Activated CD4-positive, alpha-beta T cell treated with anti-CD3 and anti-CD28 coated beads for 36 hours (primary cell): ENCODE measurements at regions not wholly inside any gene's neighbourhood (a gene's known extent, or its start where the extent isn't known, plus 50 kb on each side); places are given as distances from the start of the nearest gene placed in this dataset.

ENCODE experiments used
- ATAC-seq: fragments of 200-7000 bp; cut with Tn5 transposase; one replicate; pipeline ENCODE4 v1.10.0; 2021; ENCODE audit warnings: mild to moderate bottlenecking, moderate library complexity
- CTCF ChIA-PET: fragments of 350-600 bp; sonication (Branson Sonifier 250); formaldehyde crosslinking; loops from one replicate; lab custom pipeline; 2021; ENCODE audit warnings: antibody characterized with exemption; lab: Charles Lee
- POLR2A ChIA-PET: fragments of 350-600 bp; sonication (Branson Sonifier 250); formaldehyde crosslinking; loops from one replicate; lab custom pipeline; 2021; ENCODE audit warnings: antibody characterized with exemption, inconsistent platforms; lab: Charles Lee
- DNase-seq: peaks from one replicate; pipeline ENCODE4 v3.0.0-alpha.2; 2020
- H3K27ac Mint-ChIP-seq: one replicate; pipeline ENCODE4 v1.8.0; 2021; ENCODE audit warnings: mixed read lengths
- H3K27me3 Mint-ChIP-seq: one replicate; pipeline ENCODE4 v1.8.0; 2021; ENCODE audit warnings: mixed read lengths
- H3K36me3 Mint-ChIP-seq: one replicate; pipeline ENCODE4 v1.8.0; 2021; ENCODE audit warnings: low read depth, mixed read lengths
- H3K4me1 Mint-ChIP-seq: one replicate; pipeline ENCODE4 v1.8.0; 2021; ENCODE audit warnings: mixed read lengths
- H3K4me3 Mint-ChIP-seq: one replicate; pipeline ENCODE4 v1.8.0; 2021; ENCODE audit warnings: mild to moderate bottlenecking, moderate library complexity, mixed read lengths
- H3K9me3 Mint-ChIP-seq: one replicate; pipeline ENCODE4 v1.8.0; 2021; ENCODE audit warnings: low read depth, mixed read lengths
- intact Hi-C, 2 experiments: fragments of 100-400 bp; cut with DNase I in 1 of 2; cut with micrococcal nuclease in 1 of 2; formaldehyde crosslinking; loops; one replicate each; pipeline versions ENCODE4 v1.14.2 to v1.15.1; 2022 to 2024; cut with DNase I, micrococcal nuclease

GRCh38 chr2:46842876-46843275 lies 72.7 kb downstream of the MCFD2 start:
- DNase-seq (no peak), ATAC-seq (no peak)
- POLR2A ChIA-PET = no interaction called here
- no peaks in the 10 kb centered on the region for H3K9me3 Mint-ChIP-seq
- no peak overlapping the region for H3K27ac Mint-ChIP-seq
- no peaks in the 10 kb centered on the region for H3K4me1 Mint-ChIP-seq
- intact Hi-C loops = no loop called here
- H3K4me3 Mint-ChIP-seq = no peak overlapping the region
- CTCF ChIA-PET = interaction anchor here (0.7 kb wide), 1 partner anchor 101 kb away, joined by 3 read pairs; no protein-coding TSS in a partner anchor
- H3K27me3 Mint-ChIP-seq = no peaks in the 10 kb centered on the region
- H3K36me3 Mint-ChIP-seq = no peaks in the 10 kb centered on the region

- ATAC-seq (no peak), DNase-seq (no peak)
- Mint-ChIP-seq H3K4me1 (no peaks in the 10 kb centered on the region), H3K27ac (no peak overlapping the region), H3K4me3 (no peak overlapping the region), H3K9me3 (no peaks in the 10 kb centered on the region), H3K27me3 (peaks cover 2% of the 10 kb centered on the region), H3K36me3 (no peaks in the 10 kb centered on the region)
- intact Hi-C loops = no loop called here
- ChIA-PET POLR2A (interaction anchor here (0.7 kb wide), 1 partner anchor 23 kb away, joined by 5 read pairs; no protein-coding TSS in a partner anchor), CTCF (interaction anchor here (0.9 to 2.0 kb wide), 2 partner anchors 10 to 44 kb away, joined by 3 to 5 read pairs; no protein-coding TSS in a partner anchor)
Measured at GRCh38 chr2:46841621-46842020, 74.0 kb downstream of the MCFD2 start.

- intact Hi-C loops = no loop called here
- Mint-ChIP-seq H3K27ac (no peak overlapping the region), H3K4me1 (no peaks in the 10 kb centered on the region), H3K9me3 (no peaks in the 10 kb centered on the region), H3K4me3 (no peak overlapping the region), H3K27me3 (peaks cover 2% of the 10 kb centered on the region), H3K36me3 (no peaks in the 10 kb centered on the region)
- DNase-seq (no peak), ATAC-seq (no peak)
- POLR2A ChIA-PET = no interaction called here
- CTCF ChIA-PET = interaction anchor here (0.7 to 0.8 kb wide), 2 partner anchors 217 to 612 kb away, joined by 3 read pairs; no protein-coding TSS in a partner anchor
Measured at GRCh38 chr2:46839045-46839444, 76.6 kb downstream of the MCFD2 start.

DNA sequence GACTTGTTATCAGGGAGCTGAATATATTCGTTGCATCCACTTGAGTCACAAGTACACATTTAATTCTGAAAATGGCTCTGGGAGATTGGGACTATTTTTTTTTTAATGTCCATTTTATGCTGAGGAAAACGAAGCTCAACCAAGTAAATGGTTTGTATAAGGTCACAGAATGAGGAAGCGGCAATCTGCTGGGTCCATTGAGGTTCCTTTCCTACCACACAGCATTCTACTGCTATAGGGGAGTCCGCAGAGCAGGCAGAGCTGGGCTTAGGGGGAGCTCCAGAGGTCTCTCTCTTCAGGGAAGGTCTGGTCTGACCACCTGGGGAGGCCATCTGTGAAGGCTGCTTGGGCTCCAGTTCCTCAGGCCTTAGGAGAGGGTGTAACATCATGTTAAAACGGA lies 77.9 kb downstream of the MCFD2 start:
- no peak for ATAC-seq
- Mint-ChIP-seq H3K27me3 (peaks cover 2% of the 10 kb centered on the region), H3K4me3 (no peak overlapping the region), H3K27ac (no peak overlapping the region), H3K36me3 (no peaks in the 10 kb centered on the region), H3K9me3 (peaks cover 3% of the 10 kb centered on the region), H3K4me1 (no peaks in the 10 kb centered on the region)
- no peak for DNase-seq
- intact Hi-C loops = no loop called here
- POLR2A ChIA-PET = no interaction called here
- CTCF ChIA-PET = no interaction called here

DNA sequence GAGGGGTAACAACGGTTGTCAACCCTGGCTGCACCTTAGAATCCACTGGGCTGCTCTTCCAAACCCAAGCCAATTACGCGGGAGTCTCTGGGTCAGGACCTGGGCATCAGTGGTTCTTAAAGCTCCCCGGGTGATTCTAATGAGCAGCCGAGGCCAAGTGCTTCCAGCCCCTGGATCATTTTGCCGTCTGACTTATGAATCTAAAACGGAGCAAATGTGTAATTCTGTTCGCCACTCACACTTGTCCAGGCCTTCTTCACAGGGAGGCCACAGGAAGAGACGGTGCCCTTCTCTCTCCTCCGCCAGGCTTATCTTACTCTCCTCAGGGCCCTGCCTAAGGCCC lies 78.5 kb downstream of the MCFD2 start:
- H3K36me3 Mint-ChIP-seq = no peaks in the 10 kb centered on the region
- DNase-seq = no peak
- ChIA-PET CTCF (no interaction called here), POLR2A (interaction anchor here (0.7 kb wide), 1 partner anchor 20 kb away, joined by 10 read pairs; no protein-coding TSS in a partner anchor)
- intact Hi-C loops = no loop called here
- peaks cover 2% of the 10 kb centered on the region for H3K27me3 Mint-ChIP-seq
- ATAC-seq = no peak
- no peak overlapping the region for H3K27ac Mint-ChIP-seq
- no peak overlapping the region for H3K4me3 Mint-ChIP-seq
- no peaks in the 10 kb centered on the region for H3K4me1 Mint-ChIP-seq
- peaks cover 3% of the 10 kb centered on the region for H3K9me3 Mint-ChIP-seq

GRCh38 chr2:46836295-46837111 lies 79.1 kb downstream of the MCFD2 start:
- ChIA-PET POLR2A (interaction anchor here (0.7 kb wide), 1 partner anchor 19 kb away, joined by 10 read pairs; no protein-coding TSS in a partner anchor), CTCF (interaction anchor here (0.6 to 0.7 kb wide), 2 partner anchors 11 to 24 kb away, joined by 3 to 5 read pairs; no protein-coding TSS in a partner anchor)
- ATAC-seq = no peak
- peaks cover 3% of the 10 kb centered on the region for H3K9me3 Mint-ChIP-seq
- no peak overlapping the region for H3K4me3 Mint-ChIP-seq
- no peak overlapping the region for H3K27ac Mint-ChIP-seq
- H3K36me3 Mint-ChIP-seq = no peaks in the 10 kb centered on the region
- DNase-seq = no peak
- peaks cover 2% of the 10 kb centered on the region for H3K27me3 Mint-ChIP-seq
- intact Hi-C loops = no loop called here
- no peaks in the 10 kb centered on the region for H3K4me1 Mint-ChIP-seq

- DNase-seq = no peak
- no peak overlapping the region for H3K4me3 Mint-ChIP-seq
- H3K9me3 Mint-ChIP-seq = peaks cover 3% of the 10 kb centered on the region
- no peaks in the 10 kb centered on the region for H3K4me1 Mint-ChIP-seq
- peaks cover 2% of the 10 kb centered on the region for H3K27me3 Mint-ChIP-seq
- ATAC-seq = no peak
- no peaks in the 10 kb centered on the region for H3K36me3 Mint-ChIP-seq
- intact Hi-C loops = no loop called here
- ChIA-PET CTCF (interaction anchor here (0.5 to 0.6 kb wide), 2 partner anchors 25 to 257 kb away, joined by 3 to 5 read pairs; no protein-coding TSS in a partner anchor), POLR2A (no interaction called here)
- no peak overlapping the region for H3K27ac Mint-ChIP-seq
Measured at GRCh38 chr2:46835520-46835919, 80.1 kb downstream of the MCFD2 start.

GRCh38 chr2:46832543-46832942 lies 83.1 kb downstream of the MCFD2 start:
- H3K9me3 Mint-ChIP-seq = peaks cover 3% of the 10 kb centered on the region
- ChIA-PET POLR2A (no interaction called here), CTCF (interaction anchor here (0.6 to 0.9 kb wide), 2 partner anchors 40 to 91 kb away, joined by 3 read pairs; no protein-coding TSS in a partner anchor)
- DNase-seq (no peak), ATAC-seq (no peak)
- H3K4me3 Mint-ChIP-seq = no peak overlapping the region
- no peak overlapping the region for H3K27ac Mint-ChIP-seq
- no peaks in the 10 kb centered on the region for H3K36me3 Mint-ChIP-seq
- peaks cover 8% of the 10 kb centered on the region for H3K27me3 Mint-ChIP-seq
- no peaks in the 10 kb centered on the region for H3K4me1 Mint-ChIP-seq
- intact Hi-C loops = no loop called here

DNA sequence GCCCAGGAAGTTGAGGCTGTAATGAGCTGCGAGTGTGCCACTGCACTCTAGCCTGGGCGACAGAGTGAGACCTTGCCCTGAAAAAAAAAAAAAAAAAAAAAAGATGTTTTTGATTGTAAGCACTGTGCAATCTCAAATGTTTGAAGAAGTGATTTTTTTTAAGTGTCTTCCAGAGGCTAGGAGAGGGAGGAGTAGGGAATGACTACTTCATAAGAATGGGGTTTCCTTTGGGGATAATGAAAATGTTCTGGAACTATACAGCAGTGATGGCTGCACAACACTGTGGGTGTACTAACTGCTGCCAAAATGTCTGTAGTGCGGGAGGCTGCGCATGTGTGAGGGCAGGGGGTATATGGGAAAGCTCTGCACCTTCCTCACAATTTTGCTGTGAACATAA lies 83.7 kb downstream of the MCFD2 start:
- H3K27ac Mint-ChIP-seq = no peak overlapping the region
- H3K4me3 Mint-ChIP-seq = no peak overlapping the region
- peaks cover 9% of the 10 kb centered on the region for H3K27me3 Mint-ChIP-seq
- ChIA-PET CTCF (interaction anchor here (0.5 to 1.6 kb wide), 3 partner anchors 9 to 839 kb away, joined by 3 to 5 read pairs (median 3); no protein-coding TSS in a partner anchor), POLR2A (no interaction called here)
- H3K9me3 Mint-ChIP-seq = peaks cover 3% of the 10 kb centered on the region
- ATAC-seq (no peak), DNase-seq (no peak)
- no peaks in the 10 kb centered on the region for H3K4me1 Mint-ChIP-seq
- H3K36me3 Mint-ChIP-seq = no peaks in the 10 kb centered on the region
- intact Hi-C loops = no loop called here

- no peak overlapping the region for H3K27ac Mint-ChIP-seq
- ChIA-PET POLR2A (no interaction called here), CTCF (interaction anchor here (0.5 to 1.6 kb wide), 2 partner anchors 10 to 839 kb away, joined by 3 to 5 read pairs; no protein-coding TSS in a partner anchor)
- intact Hi-C loops = no loop called here
- no peaks in the 10 kb centered on the region for H3K36me3 Mint-ChIP-seq
- no peak overlapping the region for H3K4me3 Mint-ChIP-seq
- no peak for ATAC-seq
- peaks cover 9% of the 10 kb centered on the region for H3K27me3 Mint-ChIP-seq
- H3K4me1 Mint-ChIP-seq = no peaks in the 10 kb centered on the region
- DNase-seq = no peak
- H3K9me3 Mint-ChIP-seq = peaks cover 3% of the 10 kb centered on the region
Measured at GRCh38 chr2:46831051-46831868, 84.3 kb downstream of the MCFD2 start.

GRCh38 chr2:46829231-46829995 lies 86.2 kb downstream of the MCFD2 start:
- H3K4me3 Mint-ChIP-seq = no peak overlapping the region
- no peak for ATAC-seq
- peaks cover 9% of the 10 kb centered on the region for H3K27me3 Mint-ChIP-seq
- peaks cover 3% of the 10 kb centered on the region for H3K9me3 Mint-ChIP-seq
- intact Hi-C loops = no loop called here
- no peaks in the 10 kb centered on the region for H3K4me1 Mint-ChIP-seq
- ChIA-PET CTCF (no interaction called here), POLR2A (no interaction called here)
- DNase-seq = no peak
- H3K27ac Mint-ChIP-seq = no peak overlapping the region
- H3K36me3 Mint-ChIP-seq = no peaks in the 10 kb centered on the region
